ENCODE measurements at regions not wholly inside any gene's neighbourhood (a gene's known extent, or its start where the extent isn't known, plus 50 kb on each side); places are given as distances from the start of the nearest gene placed in this dataset.
"Not testable (repeated sequence)": the region's sequence is repeated elsewhere in the genome, so short reads cannot be mapped to it uniquely, and the experiment has no call there.

DNA sequence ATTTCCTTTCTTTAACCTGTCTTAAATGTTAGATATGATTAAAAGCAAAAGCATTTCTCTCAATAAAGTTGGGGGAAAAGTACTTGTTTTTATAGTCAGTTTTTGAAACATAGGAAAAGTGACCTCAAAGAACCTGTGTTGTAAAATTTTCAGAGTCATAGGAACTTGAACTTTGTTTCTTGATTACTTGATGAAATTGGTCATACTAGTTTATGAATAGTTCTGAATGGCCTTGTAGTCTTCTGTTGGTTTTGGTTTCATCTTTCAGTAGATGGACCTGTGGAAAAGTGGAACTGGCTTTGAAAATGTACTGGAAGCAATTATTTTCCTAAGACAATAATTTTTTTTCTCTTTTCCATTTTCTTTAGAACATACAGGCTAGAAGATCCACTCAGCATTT, 222.2 kb upstream of the NUDT6 start:
- no peak for DNase-seq

DNA sequence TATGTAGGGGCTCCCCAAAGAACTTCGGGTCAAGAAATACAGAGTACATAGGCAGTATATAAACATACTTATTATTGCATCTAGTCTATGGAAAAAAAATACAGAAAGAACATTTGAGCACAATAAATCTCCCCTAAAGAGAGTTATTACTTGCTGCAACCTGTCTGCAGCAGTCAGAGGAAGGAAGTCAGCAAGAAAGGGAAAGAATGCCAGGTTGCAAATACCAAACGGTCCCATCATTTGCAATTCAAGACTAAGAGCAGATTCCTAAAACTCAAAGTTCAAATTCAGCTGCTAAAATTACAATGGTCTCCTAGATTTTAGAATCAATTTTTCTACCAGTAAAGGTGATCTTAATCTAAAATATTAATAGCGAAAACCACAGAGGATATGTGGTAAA, 236.2 kb upstream of the NUDT6 start:
- DNase-seq: no peak

DNA sequence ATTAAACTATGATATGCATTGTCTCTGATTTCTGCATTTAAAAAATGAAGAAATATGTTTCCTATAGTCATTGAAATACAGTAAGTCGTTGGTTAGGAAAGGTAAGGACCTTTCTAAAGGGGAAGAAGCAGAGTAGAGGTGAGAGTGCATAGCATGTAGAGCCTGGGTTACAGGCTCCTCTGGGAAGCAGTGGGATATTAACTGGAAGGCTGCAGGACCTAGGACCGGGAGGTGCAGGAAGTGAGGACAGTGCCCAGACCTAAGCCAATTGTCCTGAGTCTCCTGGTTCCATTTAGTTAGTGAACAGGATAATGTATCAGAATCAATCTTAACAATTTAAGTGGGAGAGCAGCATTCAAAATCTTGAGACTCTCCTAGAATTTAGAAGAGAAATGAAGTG, 237.1 kb upstream of the NUDT6 start:
- no peak for DNase-seq

DNA sequence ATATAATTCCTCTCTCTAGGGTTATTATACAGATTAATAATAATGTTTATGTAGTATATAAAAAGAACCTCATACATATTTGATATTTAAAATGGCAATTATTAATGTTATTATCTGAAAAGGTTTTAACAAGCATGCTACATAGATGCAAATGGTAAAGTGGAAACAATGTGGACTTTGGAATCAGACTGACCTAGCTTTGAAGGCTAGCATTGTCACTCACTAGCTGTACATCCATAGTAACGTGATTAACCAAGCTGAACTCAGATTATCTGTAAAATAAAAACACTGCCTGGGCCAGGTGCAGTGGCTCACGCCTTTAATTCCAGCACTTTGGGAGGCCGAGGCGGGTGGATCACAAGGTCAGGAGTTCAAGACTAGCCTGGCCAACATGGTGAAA, 233.7 kb upstream of the SPRY1 start:
- no peak for DNase-seq

DNA sequence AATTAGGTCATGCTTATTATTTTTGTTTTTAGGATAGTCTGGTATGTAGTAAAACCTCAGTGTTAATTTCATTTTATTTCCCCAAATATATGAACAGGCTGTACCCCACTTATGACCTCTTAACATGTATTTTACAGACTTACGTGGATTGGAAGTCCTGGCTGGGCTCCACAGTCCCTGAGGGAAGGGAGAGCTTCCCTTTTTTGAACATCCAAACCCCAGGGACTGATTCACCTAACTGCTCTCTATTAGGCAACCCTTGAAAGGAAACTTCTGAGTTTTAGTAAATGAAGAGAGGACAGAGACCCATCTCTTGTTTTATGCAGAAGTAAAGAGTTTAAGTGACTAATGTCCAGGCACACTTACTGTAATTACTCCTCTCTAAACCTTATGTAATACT, 233.1 kb upstream of the SPRY1 start:
- no peak for DNase-seq

DNA sequence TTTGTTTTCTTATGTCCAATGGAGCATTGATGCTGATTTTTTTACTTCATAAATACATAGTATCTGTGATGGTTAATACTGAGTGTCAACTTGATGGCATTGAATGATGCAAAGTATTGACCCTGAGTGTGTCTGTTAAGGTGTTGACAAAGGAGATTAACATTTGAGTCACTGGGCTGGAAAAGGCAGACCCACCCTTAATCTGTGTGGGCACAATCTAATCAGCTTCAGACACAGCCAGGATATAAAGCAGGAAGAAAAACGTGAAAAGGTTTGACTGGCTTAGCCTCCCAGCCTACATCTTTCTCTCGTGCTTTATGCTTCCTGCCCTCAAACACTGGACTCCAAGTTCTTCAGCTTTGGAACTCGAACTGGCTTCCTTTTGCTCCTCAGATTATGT, 230.6 kb upstream of the SPRY1 start:
- DNase-seq: no peak

DNA sequence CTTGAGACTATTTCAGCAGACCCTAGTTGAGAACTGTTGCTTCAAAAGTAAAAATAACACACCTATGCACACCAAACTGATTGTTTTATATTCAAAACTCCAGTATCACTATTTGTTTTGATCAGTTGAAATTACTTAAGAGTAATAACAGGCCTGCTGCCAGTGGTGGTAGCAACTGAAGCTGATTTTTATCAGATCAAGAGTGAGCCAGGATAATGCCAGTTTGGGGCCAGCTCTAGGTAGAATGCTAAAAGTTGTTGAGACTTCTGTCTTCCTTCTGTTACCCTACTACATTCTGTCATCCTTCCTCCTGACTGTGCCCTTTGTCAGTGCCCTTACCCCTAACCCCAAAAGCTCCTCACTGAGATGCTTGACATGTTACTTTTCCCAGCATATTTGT, 228.7 kb upstream of the SPRY1 start:
- no peak for DNase-seq

DNA sequence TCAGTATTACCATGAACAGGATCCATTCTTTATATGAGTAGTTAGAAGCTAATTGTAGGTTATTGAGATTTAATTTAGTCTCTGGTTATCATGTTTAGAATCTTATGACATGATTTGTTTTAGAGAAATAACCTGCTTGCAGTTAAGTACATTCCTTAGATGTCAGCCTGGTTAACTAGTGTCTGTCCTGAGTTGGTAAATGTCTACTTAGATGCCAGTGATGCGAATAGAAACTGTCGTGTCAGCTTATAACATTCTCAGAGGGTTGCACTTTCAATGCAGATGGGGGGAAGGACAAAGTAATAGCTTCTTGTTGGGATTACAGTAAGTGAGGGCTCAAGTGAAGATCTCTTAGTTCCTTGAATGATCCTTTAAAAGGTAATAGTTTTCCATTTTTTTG, 227.8 kb upstream of the SPRY1 start:
- no peak for DNase-seq

DNA sequence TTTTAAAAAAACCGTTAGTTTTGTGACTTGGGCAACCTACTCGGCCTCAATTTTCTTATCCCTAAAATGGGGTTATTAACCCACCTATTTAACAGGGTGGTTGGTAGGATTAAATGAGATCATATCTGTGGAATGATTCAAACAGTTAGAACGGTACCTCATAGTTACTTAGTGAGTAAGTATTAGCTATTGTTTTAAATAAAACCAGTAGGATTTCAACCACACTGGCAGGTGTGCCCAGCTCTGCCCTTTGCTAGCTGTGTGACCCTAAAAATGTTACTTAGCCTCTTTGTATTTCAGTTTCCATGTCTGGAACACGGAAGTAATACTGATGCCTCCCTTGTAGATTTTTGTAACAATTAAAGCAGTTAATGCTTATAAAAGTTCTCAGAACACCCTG, 225.8 kb upstream of the SPRY1 start:
- no peak for DNase-seq

DNA sequence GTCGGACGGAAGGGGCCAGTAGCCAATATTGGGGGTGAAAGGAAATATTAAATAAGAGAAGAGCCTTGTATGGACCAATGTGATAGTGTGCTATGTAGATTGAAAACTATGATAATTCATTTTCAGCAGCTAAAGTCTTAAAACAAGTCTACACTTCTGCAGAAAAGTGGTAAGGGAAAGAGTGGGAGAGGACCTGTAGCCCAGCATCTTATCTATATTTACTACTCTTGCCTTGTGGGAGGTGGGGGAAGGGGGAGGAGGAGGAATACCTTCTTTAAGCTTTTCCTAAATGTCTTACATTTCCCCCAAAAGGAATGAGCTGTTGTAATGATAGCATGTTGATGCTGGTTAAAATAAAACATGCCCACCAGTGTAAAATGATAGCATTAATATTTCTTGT, 220.0 kb upstream of the SPRY1 start:
- no peak for DNase-seq

DNA sequence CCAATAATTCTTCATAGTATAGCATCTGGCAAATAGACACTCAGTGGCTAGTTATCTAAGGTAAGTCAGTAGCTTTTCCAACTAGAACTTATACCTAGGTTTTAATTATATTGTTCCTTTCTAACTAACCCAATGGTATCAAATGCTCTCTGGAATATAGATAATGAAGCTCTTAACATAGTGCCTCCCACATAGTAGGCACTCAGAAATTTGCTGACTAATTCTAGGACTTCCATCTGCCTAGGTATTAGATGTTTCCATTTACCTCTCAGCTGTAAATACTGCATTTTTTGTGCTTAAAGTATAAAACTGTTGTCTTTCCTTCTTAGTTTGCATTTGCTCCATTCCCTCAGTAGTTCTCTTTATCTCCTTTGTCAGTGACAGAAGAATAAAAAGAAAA, 214.3 kb upstream of the SPRY1 start:
- no peak for DNase-seq

DNA sequence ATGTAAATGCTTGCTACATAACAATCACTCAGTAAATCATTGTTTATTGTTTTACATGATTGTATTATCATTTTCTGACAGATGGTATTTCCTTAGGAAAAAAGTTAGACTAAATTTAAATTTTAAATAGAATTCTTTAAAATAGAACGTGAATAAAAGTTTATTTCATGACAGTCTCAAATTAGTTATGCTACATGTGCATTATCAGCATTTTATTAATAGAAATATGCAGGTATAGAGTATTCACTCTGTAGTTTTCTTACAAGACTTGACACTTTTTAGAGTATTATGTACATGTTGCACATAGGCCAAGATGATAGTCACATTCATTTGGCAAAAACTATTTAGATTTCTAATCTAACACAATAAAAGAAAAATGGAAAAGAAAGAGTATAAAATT, 213.3 kb upstream of the SPRY1 start:
- DNase-seq: no peak

DNA sequence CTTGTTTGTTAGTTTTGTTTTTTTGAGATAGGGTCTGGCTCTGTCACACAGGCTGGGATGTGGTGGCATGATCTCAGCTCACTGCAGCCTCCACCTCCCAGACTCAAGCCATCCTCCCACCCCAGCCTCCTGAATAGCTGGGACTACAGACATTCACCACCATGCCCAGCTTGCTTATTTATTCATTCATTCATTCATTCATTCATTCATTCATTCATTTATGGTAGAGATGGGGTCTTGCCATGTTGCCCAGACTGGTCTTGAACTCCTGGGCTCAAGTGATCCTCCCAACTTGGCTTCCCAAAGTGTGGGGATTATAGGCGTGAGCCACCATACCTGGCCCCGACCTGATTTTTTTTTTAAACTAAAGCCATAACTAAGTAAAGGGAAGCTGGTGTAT, 212.8 kb upstream of the SPRY1 start:
- not testable (repeated sequence) for DNase-seq

DNA sequence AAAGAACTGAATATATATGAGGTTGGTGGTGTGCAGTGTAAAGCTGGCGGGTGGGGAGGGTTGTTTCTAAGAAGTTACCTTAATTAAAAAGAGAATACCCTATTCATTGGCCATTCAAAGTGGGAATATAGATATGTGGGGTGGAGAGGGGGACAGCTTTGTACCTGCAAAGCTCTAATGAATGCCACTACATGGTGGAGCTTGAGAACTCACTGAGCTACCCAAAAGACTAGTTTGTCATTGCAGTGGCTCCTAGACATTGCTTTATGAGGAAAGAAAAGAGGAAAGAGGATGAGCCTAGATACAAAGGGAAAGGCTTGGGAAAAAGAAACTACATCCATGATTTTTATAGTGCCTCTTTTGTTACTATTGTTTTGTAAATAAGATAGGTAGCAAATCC, 209.9 kb upstream of the SPRY1 start:
- no peak for DNase-seq

DNA sequence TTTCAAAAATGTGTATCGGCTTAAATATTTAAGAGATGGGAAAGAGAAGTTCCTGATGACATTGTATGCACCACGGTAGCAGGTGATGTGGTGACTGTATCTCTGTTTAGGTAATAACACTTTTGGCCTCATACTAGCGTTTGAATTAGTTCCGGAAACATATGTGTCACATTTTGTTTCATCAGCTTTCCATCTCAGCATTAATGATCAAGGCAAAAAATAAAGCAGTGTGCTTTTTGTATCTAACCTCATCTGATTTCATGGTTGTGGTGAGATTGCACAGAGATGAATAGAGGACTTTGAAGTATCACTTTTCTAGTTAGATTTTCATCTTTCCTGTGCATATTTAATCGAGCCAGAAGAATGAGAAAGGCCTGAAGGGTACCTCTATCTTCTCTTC, 206.4 kb upstream of the SPRY1 start:
- no peak for DNase-seq

DNA sequence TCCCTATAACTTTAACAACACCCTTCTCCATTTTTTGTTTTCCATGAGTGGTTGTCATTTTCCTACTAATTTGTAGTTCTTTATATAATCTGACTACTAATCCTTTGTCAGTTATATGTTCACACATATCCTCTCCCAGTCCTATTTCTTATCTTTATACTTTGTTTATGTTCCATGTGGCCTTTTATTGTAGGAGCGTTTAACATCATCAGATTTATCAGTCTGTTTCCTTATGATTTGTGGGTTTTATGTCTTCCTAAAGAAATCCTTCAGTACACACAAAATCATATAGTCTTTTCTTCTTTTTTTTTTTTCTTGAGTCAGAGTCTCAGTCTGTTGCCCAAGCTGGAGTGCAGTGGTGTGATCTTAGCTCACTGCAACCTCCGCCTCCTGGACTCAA, 204.9 kb upstream of the SPRY1 start:
- DNase-seq: no peak

DNA sequence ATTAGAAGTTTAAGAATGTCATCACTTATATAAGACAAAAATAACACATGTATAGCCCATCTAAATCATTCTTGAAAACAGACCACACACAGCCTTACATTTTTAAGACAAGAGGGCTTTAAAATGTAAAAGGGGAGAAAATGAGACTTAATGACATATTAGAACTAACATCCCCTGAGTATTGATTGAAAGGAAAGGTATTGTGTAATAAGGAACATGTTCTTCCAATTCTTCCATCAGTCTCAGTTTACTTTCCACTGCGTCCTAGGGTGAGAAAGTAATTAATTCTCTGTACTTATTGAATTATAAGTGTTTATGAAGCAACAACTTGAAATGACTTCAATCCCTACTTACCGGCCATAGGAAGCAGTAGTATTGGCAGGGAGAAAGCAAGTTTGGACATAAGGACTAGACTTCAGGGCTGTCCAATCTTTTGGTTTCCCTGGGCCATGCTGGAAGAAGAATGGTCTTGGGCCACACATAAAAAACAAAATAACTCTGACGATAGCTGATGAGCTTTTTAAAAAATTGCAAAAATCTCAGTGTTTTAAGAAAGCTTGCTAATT, 202.7 kb upstream of the SPRY1 start:
- DNase-seq: no peak

DNA sequence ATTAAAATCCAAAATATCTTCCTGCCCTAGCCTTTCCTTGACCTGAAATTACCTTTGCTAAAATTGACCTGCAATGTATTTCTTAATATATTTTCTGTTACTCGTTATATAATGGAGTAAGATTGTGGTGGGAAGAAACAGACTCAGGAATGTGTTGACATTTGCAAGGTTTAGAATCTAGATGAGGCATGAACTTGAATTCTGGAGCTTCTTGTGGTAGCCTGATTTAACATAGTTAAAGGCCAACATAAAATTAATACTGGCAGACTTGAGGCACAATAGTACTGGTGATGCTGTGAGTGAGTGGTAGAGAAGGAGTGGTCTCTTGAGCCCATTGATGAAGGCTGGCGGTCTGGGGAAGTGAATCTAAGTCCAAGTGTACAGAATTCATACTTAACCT, 197.9 kb upstream of the SPRY1 start:
- no peak for DNase-seq

DNA sequence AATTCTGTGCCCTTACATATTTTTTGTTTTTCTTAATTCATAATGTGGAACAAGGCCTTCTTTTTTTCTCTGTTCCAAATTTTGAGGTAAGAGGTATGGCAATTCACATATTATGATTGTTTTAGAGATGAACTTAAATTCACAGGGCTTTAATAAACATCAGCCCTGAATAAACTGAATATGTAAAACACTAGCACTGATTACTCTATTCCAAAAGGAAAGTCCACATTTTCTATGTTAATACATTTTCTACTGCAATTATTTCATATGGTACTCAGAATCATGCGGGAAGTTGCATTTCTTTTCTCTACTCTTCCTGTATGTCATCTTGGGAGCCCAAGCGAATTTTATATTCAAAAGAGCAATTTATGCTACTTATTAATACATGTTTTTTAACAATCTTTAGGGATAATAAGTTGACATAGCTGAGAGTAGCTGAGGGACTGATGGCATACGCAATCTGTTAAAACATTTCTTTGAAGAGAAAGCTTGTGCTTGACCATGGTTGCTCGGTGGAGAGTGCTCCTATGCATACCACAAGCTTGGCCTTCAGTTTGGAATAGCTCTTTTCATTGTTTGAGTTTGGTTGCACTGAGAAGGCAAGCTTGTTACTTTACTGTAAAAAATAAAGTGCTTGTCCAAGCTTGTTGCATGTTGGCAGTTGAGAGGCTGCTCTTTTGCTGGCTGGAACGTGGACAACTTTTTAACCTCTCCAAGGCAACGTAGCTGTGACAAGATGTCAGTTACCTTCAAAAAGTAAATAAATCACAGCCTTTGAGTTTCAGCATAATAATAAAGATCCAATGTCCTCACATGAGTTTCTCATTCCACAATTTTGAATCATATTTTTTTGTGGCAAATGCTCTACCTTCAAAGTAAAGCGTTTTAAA, 196.3 kb upstream of the SPRY1 start:
- no peak for DNase-seq

DNA sequence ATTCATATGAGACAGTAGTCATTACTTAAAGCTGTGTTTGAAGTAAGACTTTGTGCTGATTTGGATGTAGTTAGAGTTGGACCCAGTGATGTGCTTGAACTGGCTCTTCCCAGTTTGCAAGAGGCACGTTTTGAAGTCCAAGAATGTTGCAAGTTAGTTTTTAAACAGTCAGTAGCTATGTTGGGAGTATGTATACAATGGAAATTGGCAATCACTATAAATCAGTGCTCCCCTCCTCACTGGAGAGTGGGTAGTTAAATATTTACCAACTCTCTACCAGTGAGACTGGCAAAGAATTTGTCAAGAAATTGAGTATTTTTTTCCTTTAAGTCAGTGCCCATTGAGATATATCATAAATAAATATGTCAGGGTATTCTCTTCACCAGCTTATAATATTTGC, 191.9 kb upstream of the SPRY1 start:
- DNase-seq: no peak

DNA sequence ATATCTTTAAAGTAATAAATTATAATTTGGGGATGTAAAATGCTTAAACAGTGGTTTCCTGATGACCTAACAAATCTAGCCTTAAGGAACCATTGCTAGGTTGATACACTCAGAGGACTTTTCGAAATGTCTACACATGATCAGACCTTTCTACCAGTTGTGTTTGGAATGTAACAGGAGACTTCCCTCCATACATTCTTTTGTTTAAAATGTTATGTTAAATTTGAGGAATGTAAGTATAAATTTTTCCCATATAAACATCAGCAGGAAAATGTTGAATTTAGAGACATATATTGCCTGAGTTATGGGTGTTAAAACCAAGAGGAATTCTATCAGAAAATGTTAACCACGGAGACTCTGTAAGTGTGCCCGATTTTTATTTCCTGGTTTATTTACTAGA, 190.6 kb upstream of the SPRY1 start:
- DNase-seq: no peak

DNA sequence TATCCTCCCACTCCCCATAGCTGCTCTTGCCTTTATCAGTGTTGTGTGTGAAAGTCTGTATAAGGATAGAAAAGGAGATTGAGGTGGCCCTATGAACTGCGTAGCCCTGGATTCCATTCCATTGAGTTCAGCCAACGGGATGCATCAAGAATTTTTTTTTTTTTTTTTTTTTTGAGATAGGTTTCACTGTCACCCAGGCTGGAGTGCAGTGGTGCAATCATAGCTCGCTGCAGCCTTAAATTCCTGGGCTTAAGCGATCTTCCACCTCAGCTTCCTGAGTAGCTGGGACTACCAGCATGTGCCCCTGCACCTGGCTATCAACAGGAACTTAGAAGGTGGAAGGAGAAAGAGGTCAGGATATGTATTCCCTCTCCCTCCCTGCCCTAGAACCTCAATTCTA, 187.2 kb upstream of the SPRY1 start:
- DNase-seq: no peak

DNA sequence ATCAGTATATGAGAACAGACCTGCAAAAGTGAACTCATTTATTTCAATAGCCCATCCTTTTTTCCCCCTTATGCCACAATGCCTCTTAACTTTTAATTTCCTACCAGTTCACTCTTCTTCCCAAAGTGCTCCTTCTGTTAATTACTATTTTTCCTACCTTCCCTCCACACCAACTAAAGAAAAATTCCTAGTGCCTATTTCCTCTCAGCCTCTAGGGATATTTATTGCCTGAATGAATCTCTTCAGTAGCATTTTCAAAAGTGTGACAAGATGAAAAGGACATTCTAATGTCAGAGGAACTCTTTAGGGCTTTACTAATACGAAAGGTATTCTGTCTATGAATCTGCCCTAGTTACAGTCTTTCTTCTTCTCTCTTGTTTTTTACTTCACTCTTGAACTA, 181.1 kb upstream of the SPRY1 start:
- DNase-seq: no peak

DNA sequence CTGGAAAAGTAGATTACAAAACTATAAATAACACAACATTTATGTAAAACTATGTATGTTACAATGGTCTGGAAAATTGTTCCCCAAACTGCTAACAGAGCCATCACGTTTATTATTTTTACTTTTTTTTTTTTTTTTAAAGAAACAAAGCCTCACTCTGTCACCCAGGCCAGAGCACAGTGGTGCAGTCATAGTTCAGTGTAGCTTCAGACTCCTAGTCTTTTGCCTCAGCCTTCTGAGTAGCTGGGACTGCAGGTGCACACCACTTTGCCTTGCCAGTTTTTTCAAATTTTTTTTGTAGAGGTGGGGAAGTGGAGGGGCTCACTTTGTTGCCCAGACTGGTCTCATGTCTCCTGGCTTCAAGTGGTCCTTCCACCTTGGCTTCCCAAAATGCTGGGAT, 180.1 kb upstream of the SPRY1 start:
- no peak for DNase-seq

All from nucleus accumbens (tissue), 56 donors.